SK-N-MC (cell line): ENCODE measurements at regions not wholly inside any gene's neighbourhood (a gene's known extent, or its start where the extent isn't known, plus 50 kb on each side); places are given as distances from the start of the nearest gene placed in this dataset.

Experiments used
- EZH2 ChIP-seq: fragments of 200-600 bp; sonication (generic); IDR thresholded peaks from one replicate; pipeline ENCODE4 v1.6.1; 2017; ENCODE audit warnings: antibody characterized with exemption
- POLR2AphosphoS5 ChIP-seq: IDR thresholded peaks from 2 replicates; pipeline ENCODE4 v1.6.1; 2012; ENCODE audit warnings: mild to moderate bottlenecking, low read depth, low read length, borderline replicate concordance

DNA sequence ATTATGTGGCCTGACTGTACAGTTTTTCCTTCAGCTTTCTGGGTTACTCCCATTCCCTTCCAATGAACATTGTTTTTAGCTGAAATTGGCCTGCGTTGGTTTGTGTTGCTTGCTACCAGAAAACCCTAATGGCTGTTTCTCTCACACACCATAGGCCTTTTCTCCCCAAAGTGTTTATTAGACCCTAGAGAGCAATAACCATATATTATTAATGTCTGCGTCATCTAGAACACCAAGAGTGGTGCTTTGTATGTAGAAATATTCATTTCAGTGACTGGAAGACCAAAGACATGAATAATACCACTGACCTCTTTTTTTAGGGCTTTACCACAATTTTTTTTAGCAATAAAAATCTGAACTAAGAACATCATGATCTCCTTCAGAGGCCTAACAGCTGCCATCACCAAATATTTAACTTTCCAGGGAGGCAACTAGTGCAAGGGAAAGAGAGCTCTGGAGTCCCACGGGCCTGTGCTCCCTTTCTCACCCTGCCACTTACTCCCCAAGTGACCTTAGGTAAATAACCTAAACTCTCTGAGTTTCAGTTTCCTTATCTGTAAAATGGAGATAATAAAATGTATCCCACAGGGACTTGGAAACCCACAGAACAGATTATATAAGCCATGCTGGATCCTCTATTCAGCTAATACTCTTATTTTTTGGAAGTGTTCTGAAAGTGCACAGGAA is 201.9 kb upstream of the ISL1 start:
- TF ChIP-seq EZH2 (no peak), POLR2AphosphoS5 (no peak)
